HuH-7 (cell line): ENCODE measurements at regions not wholly inside any gene's neighbourhood (a gene's known extent, or its start where the extent isn't known, plus 50 kb on each side); places are given as distances from the start of the nearest gene placed in this dataset.
"Not testable (repeated sequence)": the region's sequence is repeated elsewhere in the genome, so short reads cannot be mapped to it uniquely, and the experiment has no call there.

Experiments
- DNase-seq: peaks from one replicate; pipeline ENCODE4 v3.0.0; 2011; ENCODE audit warnings: low spot score

- no peak for DNase-seq
Measured at GRCh38 chr3:87873136-87873535, 185.7 kb downstream of the CGGBP1 start.

- no peak for DNase-seq
Measured at GRCh38 chr3:87867001-87867400, 191.8 kb downstream of the CGGBP1 start.

- no peak for DNase-seq
Measured at GRCh38 chr3:87856126-87856525, 202.7 kb downstream of the CGGBP1 start.

GRCh38 chr3:87855616-87856015, 203.2 kb downstream of the CGGBP1 start:
- no peak for DNase-seq

DNA sequence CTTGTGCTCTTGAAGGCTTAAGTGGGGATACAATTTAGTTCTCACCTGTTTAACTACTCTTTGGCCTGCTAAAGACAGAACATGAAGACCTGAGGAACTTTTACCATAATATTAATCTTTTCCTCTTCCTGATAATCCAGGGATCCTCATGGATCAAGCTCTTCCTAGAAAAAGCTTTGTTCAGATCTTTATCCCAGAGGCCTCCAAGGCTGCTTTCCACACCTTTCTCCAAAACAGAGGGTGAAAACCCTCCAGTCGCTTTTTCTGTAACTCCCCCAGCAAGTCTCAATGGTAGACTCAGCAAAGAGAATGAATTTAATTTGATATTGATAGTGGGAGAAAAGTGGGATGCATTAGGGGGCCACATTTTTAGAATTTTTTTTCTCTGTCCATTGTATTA, 203.6 kb downstream of the CGGBP1 start:
- no peak for DNase-seq

DNA sequence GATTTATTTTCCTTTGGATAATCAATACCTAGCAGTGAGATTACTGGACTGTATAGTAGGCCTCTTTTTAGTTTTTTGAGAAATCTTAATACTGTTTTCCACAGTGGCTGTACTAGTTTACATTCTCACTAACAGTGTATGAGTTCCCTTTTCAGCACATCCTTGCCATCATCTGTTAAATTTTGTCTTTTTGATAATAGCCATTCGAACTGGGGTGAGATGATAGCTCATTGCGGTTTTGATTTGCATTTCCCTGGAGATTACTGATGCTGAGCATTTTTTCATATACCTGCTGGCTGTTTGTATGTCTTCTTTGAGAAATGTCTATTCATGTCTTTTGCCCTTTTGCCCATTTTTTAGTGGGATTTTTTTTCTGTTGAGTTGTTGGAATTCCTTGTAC, 210.8 kb downstream of the CGGBP1 start:
- DNase-seq: no peak

- no peak for DNase-seq
Measured at GRCh38 chr3:87837076-87837475, 221.7 kb downstream of the CGGBP1 start.

- DNase-seq: no peak
Measured at GRCh38 chr3:87836026-87836425, 222.8 kb downstream of the CGGBP1 start.

- DNase-seq: no peak
Measured at GRCh38 chr3:87835236-87835635, 223.6 kb downstream of the CGGBP1 start.

DNA sequence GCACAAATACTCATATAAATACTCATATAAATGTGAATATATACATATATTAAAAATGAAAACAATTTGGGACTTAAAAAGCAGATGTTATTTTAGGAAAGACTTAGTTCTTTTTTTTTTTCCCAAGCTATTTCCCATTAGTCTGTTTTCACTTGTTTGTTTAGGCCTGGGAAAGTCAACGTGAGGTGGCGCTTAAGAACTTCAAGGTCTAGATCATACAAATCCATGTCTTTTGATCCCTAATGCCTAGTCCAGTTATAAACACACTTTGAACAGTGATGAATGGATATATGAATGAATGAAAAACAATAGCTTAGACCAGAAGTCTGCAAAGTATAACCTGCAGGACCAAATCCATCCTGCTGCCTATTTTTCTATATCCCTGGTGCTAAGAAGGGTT, 224.5 kb downstream of the CGGBP1 start:
- no peak for DNase-seq

GRCh38 chr3:87833039-87833377, 225.8 kb downstream of the CGGBP1 start:
- no peak for DNase-seq

DNA sequence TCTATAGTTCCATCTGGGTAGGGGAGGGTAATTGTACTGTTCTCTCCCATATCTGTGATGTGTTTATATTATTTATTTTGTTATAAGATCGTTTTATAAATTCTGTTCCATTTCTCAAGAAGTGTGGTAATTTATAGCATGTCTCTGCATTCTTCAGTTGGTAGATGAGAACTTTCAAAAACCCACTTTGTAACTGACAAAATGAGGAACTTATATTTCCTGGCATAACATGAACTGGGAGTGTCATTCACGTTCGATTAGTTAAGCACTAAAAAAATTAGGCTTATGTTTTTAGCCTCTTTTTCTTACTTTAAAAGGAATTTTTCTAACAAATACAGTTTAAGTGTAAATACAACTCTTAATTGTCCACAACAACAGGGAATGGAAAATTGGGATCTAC, 230.8 kb downstream of the CGGBP1 start:
- DNase-seq: no peak

DNA sequence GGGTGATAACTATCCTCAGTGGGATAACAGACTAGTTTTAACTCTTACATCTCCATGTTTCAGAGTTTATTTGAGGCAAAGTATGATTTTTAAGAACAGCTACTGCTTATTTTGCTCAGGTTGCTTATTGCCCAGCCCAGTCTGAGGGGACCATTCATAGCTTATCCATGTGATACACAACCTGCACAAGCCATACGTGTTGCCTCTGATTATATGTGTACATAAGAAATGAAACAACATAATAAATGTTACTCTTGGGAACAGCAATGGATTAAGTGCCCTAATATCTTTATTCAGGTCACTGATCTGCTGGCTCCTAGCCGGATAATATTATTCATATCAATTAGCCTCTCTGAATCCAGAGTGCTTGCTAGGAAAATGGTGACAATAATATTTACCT, 236.2 kb downstream of the CGGBP1 start:
- no peak for DNase-seq

DNA sequence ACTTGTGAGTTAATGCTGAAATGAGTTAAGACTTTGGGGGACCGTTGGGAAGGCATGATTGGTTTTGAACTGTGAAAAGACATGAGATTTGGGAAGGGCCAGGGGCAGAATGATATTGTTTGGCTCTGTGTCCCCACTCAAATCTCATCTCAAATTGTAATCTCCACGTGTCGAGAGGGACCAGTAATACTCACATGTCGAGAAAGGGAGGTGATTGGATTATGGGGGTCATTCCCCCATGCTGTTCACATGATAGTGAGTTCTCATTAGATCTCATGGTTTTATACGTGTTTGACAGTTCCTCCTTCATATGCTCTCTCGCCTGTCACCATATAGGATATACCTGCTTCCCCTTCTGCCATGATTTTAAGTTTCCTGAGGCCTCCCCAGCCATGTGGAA, 245.3 kb downstream of the CGGBP1 start:
- DNase-seq: not testable (repeated sequence)

DNA sequence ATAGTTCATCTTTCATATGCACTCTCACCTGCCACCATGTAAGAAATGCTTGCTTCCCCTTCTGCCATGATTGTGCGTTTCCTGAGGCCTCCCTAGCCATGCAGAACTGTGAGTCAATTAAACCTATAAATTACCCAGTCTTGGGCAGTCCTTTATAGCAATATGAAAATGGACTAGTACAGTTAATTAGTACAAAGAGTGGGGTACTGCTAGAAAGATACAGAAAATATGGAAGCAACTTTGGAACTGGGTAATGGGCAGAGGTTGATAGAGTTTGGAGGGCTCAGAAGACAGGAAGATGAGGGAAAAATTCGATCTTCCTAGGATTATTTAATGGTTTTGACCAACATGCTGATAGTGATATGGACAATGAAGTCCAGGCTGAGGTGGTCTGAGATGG, 246.9 kb downstream of the CGGBP1 start:
- DNase-seq: no peak

DNA sequence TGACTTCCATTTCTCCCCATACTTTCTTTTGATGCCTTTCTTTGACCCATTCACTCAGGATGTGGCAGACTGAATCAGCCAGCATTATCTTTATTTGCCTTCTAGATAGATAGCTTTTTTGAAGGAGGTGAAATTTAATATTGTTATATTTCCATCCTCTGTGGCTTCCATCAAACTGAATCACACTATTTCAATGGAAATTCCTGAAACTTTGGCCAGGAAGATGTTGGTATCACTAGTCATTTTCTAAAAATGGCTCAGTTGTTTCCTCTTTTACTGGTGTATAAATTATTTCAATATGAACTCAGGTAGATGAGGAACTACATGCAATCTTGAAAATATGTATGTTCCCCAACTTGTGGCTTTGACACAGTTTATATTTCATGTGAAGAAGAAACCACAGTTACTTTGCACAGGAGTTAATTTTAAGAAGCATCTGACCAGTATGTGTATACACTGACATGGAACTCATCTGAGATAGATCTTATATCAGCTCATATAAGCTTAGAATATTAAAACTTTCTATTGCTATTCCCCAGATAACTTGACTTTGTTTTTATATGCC, 248.3 kb downstream of the CGGBP1 start:
- DNase-seq: no peak

- no peak for DNase-seq
Measured at GRCh38 chr3:87805670-87806069, 253.1 kb downstream of the CGGBP1 start.

GRCh38 chr3:87801409-87801808, 257.4 kb downstream of the CGGBP1 start:
- DNase-seq: no peak

DNA sequence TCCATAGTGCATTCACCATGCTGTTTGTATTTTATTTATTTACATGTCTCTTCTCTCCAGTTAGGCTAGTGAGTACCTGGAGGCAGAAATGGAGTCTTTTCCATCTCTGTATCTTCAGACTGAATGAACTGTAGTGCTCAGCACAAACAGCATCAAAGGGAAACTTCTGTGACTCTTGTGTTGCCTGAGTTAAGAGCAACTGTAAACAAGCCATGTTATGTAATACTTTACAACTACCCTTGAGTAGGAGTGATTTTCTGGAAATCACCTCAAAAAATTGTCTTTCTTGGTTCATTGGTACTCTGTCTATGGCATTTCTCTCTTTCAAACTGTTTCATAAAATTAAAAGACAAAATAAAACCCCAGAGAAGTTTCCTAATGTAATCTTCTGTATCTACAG, 258.3 kb downstream of the CGGBP1 start:
- DNase-seq: no peak

DNA sequence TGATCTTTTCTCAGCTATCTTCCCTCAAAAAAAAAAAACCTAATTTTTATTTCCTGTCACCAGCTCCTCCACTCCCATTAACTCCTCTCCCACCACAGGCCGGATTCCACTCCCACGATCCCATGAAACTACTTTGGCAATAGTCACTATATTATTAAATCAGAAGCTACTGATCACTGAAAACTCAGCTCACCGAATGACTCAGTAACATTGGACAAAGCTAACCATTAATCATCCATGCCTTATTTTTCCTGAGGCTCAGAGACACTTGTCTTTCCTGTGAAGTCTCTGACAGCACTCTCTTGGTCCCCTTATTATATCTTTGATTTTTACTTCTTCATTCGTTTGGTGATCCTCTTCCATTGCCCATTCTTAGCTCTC, 260.2 kb downstream of the CGGBP1 start:
- DNase-seq: no peak

DNA sequence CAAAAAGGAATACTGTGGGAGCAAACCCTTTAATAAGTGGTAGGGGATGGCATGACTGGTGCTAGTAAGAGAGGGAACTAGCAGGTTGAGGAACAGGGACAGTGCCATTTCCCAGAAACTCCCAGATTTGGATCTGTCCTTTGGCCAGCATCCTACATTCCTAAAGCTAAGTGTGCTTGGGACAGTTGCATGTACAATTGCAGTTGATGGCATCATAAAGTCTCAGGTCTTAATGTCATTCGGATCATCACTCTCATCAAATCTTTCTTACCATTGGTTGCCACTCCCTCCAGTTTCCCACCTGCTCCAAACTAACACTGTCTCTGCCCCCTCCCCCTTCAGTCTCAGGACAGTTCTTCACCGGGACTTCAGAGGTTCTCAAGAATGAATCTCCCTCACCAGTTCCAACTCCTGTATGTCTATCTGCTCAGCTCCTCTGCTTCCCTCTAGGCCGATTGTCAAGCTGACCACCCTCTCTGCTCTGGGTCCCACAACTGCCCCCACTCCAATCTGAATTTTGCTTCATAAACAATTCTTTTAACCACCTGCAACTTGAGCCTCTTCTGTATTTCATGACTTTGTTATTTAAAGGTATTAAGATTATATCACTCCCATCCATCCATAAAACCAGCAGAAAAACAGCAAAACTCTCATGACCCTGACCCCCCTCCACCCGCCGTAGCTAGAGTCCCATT, 260.8 kb downstream of the CGGBP1 start:
- DNase-seq: no peak

- DNase-seq: no peak
Measured at GRCh38 chr3:87796843-87797185, 262.0 kb downstream of the CGGBP1 start.

DNA sequence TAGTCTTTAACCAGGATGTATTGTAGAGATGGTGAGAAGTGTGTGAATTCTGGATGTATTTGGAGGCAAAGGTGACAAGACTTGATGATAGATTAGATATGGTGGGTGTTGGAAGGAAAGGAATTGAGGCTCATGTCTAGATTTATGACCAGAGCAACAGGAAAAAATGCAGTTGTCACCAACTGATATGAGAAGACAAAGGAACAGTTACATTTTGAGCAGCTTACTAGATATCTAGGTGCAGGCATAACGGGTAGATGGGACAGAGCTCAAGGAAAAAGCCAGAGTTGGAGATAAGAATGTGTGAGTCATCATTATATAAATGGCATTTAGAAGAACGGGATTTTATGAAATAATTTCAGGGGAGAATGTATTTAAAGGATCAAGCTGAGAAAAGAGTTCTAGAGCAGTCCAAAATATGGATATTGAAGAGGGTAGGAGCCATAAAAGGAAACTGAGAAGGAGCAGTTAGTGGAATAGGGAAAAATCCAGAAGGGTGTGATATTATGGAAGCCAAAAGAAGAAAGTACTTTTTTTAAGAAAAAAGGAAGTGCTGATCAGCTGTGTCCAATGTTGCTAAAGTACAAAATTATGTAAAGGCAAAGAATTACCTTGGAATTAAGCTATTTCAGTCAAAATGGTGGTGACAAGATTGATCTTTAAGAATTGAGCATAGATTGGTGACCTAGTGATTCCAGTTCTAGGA, 262.5 kb downstream of the CGGBP1 start:
- DNase-seq: no peak

GRCh38 chr3:87795701-87796100, 263.1 kb downstream of the CGGBP1 start:
- no peak for DNase-seq
